Stimulated activated CD8-positive, alpha-beta memory T cell treated with anti-CD3 and anti-CD28 coated beads, Interleukin-2, amount 100 ng/mL, for 48 hours (primary cell): ENCODE measurements at regions not wholly inside any gene's neighbourhood (a gene's known extent, or its start where the extent isn't known, plus 50 kb on each side); places are given as distances from the start of the nearest gene placed in this dataset.
A peak's percentile ranks its signal among the peaks of the same experiment; 100 is the strongest.

Experiments used
- DNase-seq, 2 donors: peaks; one replicate each; pipeline ENCODE4 v3.0.0-alpha.2; 2020; ENCODE audit warnings: low read depth in 2 of 2

DNA sequence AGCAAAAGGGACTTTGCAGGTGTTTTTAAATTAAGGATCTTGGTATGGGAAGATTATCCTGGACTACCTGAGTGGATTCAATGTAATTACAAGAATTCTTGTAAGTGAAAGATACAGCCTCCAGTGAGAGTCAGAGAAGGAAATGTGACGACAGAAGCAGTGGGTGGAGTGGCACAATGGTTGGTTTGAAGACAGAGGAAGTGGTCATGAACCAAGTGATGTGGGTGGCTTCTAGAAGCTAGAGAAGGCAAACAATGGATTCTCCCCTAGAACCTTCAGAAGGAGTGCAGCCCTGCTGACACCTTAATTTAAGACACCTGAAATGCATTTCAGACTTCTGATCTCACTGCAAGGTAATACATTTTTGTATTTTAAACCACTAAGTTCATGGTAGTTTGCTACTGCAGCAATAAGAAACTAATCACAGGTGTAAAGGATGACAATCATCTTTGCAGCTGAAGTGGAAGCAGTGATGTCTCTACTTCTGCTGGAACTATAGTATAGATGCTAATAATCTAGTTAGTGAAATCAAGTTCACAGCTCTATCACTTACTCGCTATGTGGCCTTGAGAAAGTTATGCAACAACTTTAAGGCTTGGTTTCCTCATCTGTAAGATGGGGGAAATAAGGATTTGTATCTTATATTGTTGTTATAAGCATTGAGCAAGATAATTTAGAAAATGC lies 403.4 kb upstream of the SUCLG2 start:
- peak in 1 of 2 donors; percentile 21 for DNase-seq

GRCh38 chr3:68056556-68056955 lies 402.1 kb upstream of the SUCLG2 start:
- no peak for DNase-seq

DNA sequence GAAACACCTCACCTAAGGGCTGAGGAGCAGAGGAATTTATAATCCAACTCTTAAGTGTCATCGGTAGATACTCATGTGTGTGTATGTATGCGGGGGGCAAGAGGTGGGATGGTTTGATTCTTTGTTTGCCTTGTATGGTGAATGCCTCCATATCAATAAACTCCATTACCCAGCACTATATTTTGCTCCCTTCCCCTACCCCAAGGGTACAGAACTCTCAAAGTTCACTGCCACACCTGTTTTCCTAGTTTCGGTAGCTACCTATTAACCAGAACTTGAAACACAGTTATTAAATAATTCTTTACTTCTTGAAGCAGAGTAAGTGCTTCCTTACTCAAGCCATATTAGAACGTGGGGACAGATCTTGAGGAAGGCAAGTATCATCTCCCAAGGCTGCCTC lies 400.8 kb upstream of the SUCLG2 start:
- no peak for DNase-seq

GRCh38 chr3:68049776-68050175 lies 395.4 kb upstream of the SUCLG2 start:
- DNase-seq = no peak

- no peak for DNase-seq
These were observed 391.6 kb upstream of the SUCLG2 start for GRCh38 chr3:68045976-68046375.

GRCh38 chr3:68033867-68034266 lies 379.5 kb upstream of the SUCLG2 start:
- DNase-seq = no peak

DNA sequence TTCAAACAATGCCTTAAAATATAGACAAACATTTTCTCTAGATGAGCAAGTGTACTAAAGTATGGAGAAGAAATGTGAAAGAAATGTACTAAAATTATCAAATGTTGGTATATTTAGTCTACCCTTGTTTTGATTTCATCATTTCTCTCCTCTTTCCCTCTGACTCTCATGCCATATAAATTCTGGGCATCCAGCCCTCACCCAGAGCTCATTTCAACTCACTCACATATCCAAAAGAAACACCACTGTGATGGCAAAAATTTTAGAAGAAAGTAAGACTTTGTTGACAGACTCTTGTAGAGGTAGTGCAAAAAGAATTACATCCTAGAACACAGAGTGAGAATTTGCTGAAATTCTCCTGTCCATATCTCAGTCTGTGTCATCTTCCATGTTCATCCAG lies 377.8 kb upstream of the SUCLG2 start:
- DNase-seq = no peak

GRCh38 chr3:68025189-68025588 lies 370.8 kb upstream of the SUCLG2 start:
- no peak for DNase-seq

GRCh38 chr3:68019876-68020275 lies 365.5 kb upstream of the SUCLG2 start:
- DNase-seq = no peak

DNA sequence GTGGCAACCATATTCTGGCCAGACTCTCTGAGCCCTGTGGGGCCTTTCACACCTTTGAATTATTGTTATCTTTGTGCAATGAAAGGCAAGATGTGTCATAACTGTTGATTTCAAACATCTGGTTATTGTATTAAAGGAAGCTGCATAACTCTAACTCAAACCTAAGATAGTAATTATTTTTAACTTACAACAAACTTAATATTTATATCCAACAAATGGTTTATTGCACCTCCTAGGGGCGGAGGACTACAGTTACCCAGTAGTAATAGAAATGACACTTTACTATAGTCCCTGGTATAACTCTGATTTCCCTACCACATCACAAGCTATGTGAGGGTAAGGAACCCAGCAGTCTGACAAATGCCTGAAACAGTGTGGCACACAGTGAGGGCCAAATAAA lies 363.9 kb upstream of the SUCLG2 start:
- DNase-seq = no peak

DNA sequence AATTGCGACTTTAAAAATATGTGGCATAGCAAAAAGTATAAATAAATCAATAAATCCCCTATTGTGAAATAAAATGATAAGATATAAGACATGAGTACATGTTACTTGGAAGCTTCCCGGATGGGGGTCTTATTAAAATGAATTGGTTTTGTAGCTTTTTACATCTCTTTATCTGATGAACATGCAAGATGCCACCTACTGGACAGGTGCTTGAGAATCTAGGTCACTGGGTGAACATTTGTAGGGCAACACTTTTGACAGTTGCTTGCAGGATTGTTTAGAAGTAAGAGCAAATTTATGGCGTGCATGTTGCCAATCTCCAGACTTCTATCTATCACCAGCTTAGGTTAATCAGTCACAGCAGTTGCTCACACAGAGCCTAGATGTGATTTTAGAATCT lies 362.7 kb upstream of the SUCLG2 start:
- DNase-seq = no peak

GRCh38 chr3:68009900-68010299 lies 355.5 kb upstream of the SUCLG2 start:
- no peak for DNase-seq

DNA sequence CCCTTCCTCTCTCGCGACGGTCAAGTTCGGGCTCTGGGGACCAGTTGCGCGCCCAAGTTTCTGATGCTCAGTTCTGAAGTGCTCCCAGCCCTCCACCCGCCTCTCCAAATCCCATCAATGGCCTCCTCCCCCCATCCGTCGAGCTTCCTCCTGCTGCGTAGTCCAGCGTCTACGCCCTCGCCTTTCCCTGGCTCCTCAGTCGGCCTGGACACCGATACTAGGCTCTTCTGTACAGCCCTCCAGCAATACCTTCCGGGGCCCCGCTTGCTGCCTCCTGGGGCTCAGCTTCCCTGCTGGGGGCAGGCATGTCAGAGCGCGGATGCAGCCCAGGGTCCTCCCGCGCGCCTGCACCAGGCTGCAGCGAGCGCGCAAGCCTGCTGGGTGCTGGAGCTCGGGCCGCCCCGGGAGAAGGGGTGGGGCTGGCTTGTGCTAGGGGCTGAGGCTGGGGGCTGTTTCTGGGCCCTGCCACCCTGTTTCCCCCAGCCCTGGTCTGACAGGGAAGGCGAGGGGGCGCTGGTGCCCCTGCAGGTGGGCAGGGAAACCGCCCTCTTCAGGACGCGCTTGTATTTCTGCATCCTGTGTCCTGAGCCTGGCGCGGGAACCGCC lies 353.3 kb upstream of the SUCLG2 start:
- peak; percentile 3 to 4 for DNase-seq

GRCh38 chr3:68006646-68007045 lies 352.2 kb upstream of the SUCLG2 start:
- no peak for DNase-seq

- DNase-seq = no peak
These were observed 349.7 kb upstream of the SUCLG2 start for GRCh38 chr3:68004091-68004490.

DNA sequence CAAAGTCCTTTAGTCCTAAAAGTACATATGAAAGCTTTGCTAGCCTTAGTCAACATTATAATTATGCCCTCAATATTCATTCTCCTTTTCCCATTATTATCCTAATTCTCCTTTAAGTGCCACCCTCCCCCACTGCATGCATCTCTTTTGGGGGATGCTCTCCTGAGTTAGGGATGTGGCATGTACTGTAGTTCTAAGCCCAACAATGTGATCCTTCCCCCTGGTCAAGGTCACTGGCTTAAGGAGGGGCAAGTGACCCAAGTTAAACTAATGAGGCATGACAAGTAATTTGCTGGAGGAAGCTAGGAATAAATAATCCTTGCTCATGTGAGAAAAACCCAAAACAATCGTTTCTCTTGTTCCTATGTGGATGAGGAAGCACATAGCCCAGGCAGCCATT lies 343.9 kb upstream of the SUCLG2 start:
- no peak for DNase-seq

DNA sequence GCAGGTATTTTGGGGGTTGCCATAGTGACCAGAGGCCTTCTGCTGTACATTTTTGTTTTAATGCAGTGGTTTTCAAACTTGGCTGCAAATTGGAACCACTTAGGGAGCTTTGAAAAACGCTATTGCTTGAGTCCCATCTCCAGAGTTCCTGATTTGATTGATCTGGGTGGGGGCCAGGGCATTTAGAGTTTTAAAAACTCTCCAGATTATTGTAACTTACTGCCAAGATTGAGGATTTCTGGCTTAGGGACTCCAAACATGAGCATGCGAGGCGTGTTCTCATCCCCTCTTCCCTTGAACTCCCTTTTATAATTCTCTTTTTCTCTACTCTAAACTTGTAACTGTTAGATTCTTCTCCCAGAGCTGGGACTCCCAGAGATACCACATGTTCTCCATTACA lies 340.8 kb upstream of the SUCLG2 start:
- DNase-seq = no peak

DNA sequence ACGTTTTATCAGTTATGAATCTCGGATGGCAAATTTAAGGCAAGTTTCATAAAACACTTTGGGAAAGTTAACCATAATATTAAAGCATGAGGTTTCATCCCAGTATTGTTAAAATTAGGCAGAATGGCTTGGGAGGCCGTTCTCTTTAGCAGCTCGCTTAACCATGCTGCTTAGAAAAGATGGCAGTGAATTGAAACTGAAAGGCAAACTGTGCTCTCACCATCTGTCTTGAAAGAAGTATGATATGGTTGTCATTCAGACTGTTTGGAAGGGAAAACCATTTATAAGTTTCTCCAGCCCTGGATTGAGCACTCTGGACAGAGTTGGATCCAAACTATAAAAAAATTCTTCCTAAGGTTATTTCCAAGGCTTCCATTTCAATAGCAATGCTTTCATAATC lies 332.3 kb upstream of the SUCLG2 start:
- no peak for DNase-seq

GRCh38 chr3:67983166-67983565 lies 328.8 kb upstream of the SUCLG2 start:
- DNase-seq = no peak

DNA sequence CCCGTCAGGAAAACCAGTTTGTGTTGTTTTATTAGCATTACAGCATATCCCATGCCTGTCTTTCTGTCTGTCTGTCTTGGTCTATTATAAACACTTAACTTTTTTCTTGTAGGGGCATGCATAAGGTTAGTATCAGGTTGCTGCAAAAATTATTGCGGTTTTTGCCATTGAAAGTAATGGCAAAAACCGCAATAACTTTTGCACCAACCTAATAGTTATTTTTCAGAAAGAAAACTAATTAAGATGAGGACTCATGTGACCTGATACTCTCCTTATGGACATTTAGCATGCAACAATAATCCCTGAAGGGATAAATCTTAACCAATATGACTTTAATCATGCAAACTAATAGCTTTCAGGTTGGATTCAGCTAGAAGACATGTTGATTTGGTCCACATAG lies 326.7 kb upstream of the SUCLG2 start:
- DNase-seq = no peak

- DNase-seq = no peak
These were observed 324.9 kb upstream of the SUCLG2 start for GRCh38 chr3:67979342-67979741.

DNA sequence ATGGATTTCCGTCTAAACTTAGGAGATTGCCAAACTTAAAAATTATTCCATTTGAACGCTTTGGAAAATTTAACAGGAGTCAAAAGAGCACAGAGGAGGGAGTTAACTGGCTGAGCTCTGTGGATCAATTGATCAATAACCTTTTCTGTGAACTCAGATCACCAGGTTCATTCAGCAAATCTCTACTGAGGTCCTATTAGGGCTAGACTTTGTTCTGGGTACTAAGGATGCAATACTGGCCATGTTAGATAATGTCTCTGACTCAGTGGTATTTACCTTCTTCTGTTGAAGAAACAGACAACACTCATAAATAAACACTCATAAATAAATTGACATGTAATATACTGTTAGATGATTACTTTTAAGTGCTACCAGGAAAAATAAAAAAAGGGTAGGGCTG lies 323.4 kb upstream of the SUCLG2 start:
- no peak for DNase-seq

GRCh38 chr3:67976663-67977062 lies 322.3 kb upstream of the SUCLG2 start:
- no peak for DNase-seq

GRCh38 chr3:67964596-67964995 lies 310.2 kb upstream of the SUCLG2 start:
- no peak for DNase-seq
